Right ventricle myocardium inferior (tissue), 1 donor: ENCODE measurements at regions not wholly inside any gene's neighbourhood (a gene's known extent, or its start where the extent isn't known, plus 50 kb on each side); places are given as distances from the start of the nearest gene placed in this dataset.

ENCODE experiments used
- ATAC-seq: fragments of 200-7000 bp; cut with Tn5 transposase; one replicate; pipeline ENCODE4 v1.9.1; 2020; ENCODE audit warnings: mild to moderate bottlenecking, moderate library complexity
- DNase-seq: peaks from one replicate; pipeline ENCODE4 v3.0.0; 2021; ENCODE audit errors: missing footprints
- intact Hi-C: fragments of 100-400 bp; cut with DNase I; formaldehyde crosslinking; loops from one replicate; pipeline ENCODE4 v1.11.0; 2022
- donor health status: DM: no; HTN: yes; CAD: no; lungs with severe emphysema.

DNA sequence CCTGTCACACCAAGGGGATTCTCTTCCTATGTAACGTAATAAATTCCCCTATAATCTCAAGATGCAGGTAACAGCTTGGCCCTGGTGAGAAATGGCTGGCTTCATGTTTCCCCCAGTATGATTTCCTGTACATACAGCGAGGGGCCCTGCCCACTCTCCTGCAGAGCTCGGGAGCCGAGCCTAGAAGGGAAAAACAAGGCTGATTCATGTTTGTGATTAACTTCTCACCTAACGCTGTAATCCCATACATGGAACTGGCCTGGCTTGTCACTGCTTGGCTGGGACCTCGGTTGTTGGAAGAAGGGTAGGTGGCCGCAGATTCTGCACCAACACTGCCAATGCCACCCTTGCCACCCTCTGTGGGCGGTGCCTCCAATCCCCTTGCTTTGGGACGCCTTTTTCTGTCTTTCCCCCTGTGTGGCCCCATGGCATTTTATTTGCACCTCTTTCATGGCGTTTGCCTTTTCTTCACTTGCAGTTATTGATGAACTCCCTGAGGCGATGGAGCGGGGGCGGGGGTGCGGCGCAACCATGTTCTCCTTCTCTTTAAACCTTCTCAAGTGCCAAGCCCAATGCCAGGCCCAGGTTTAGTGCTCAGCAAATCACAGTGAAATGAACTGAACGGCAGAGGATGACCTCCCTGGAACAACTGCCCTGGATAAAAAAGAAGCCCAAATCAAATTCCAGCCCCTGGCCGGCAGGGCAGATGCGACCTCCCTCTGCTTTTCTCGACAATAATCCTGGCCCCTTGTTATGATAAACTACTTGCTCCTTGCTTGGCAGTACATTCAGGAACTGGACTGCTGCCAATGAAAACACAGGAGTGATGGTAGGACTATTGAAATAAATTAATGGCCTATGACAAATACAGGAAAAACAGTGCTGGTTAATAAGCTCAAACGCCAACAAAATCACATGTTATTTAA is 108.1 kb downstream of the TMEM174 start:
- no peak for DNase-seq
- no peak for ATAC-seq
- intact Hi-C loops = no loop called here

- DNase-seq (no peak), ATAC-seq (no peak)
- intact Hi-C loops = no loop called here
Measured at GRCh38 chr5:73280386-73280785, 107.4 kb downstream of the TMEM174 start.

DNA sequence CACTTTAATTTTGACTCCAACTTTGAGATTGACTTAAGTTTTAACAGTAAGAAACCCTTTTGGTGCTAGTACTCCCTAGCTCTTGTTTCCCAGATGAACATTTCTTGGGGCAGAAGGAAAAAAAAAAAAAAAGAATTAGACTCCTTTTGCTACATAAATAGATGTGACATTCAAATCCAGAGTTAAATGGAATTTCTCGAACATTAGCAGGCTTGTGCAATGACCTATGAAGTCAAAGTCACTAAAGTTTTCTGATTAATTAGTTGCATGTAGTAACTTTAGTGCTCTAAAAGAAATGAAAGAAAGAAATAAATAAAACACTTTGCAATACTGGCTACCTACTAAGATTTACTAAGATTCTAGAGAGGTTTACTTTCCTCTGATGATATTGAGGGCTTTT is 106.8 kb downstream of the TMEM174 start:
- intact Hi-C loops = no loop called here
- DNase-seq (no peak), ATAC-seq (no peak)

DNA sequence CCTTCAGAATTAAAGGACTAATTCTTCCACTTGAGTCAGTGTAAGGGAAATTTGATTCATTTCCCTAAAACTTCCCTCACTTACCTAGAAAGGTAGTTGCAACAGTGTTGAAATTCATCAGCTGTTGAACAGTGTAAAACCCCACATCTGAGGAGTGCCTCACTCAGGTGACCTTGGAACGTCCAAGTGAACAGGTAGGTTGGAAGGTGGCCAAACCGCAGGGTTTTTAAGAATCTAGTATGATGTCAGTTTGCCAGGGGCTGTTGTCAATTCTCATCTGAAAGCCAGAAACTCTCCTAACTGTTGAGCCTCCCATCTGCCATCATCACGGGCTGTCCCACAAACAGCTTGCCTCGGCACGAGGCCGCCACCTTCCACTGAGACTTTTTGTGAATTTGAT is 105.7 kb downstream of the TMEM174 start:
- intact Hi-C loops = no loop called here
- DNase-seq (no peak), ATAC-seq (no peak)

GRCh38 chr5:73274881-73275663 is 102.1 kb downstream of the TMEM174 start:
- peak; percentile 62 for ATAC-seq

GRCh38 chr5:73274121-73274520 is 101.1 kb downstream of the TMEM174 start:
- no peak for ATAC-seq
- intact Hi-C loops = no loop called here
- no peak for DNase-seq

More at GRCh38 chr5:73274881-73275663, 102.1 kb downstream of the TMEM174 start:
- intact Hi-C loops = no loop called here
- DNase-seq = peak; percentile 71

GRCh38 chr5:73273379-73274050 is 100.5 kb downstream of the TMEM174 start:
- no peak for ATAC-seq
- intact Hi-C loops = no loop called here

GRCh38 chr5:73272351-73272750 is 99.4 kb downstream of the TMEM174 start:
- ATAC-seq (no peak), DNase-seq (no peak)
- intact Hi-C loops = no loop called here

More at GRCh38 chr5:73273379-73274050, 100.5 kb downstream of the TMEM174 start:
- DNase-seq = no peak

DNA sequence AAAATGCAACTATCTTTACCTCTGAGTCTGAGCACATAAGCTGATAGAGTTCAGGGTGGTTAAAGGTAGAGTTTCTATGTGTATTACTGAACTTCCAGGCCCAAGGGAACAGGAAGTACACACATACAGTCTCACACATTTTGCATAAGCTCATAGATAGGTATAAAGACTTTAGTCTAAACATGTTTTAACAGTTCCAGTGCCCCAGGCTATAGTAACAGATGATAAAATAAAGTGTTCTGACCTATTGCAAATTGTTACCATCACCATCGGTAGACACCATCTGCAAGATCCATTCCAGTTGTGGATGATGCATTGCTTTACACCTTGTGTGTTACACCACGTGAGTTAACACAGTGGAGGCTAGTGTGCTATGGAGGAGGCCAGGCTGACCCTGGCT is 95.8 kb downstream of the TMEM174 start:
- no peak for DNase-seq
- ATAC-seq = no peak
- intact Hi-C loops = no loop called here

DNA sequence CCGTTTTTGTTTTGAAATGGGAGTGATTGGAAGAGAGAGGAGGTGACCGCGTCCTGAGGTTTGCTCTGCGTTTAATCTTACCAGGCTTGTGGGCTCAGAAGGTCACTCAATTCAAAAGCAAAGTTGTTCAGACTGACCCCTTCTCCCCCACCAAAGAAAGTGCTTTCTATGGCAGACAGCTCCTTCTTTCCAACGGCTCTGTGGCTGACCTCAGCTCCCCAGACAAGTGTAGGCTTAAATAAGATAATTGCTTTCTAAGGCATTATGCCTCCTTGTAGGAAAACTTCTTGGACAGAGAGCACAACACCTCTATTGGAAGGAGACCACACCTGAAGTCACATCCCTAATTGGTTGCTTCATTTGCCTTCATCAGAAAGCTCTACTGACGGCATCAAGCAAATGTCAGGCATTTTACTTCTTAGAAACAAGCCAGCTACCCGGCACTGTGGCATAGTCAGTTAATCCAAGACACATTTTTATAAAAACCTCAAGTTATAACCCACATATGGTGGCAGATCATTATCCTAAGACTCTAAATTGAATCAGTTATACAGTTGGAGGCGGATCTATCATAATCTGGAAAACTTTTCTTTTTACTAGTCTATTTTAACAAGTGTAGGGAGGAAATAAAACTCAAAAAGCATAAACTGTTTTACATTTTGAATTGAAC is 94.9 kb downstream of the TMEM174 start:
- DNase-seq = no peak
- ATAC-seq = no peak
- intact Hi-C loops = no loop called here

DNA sequence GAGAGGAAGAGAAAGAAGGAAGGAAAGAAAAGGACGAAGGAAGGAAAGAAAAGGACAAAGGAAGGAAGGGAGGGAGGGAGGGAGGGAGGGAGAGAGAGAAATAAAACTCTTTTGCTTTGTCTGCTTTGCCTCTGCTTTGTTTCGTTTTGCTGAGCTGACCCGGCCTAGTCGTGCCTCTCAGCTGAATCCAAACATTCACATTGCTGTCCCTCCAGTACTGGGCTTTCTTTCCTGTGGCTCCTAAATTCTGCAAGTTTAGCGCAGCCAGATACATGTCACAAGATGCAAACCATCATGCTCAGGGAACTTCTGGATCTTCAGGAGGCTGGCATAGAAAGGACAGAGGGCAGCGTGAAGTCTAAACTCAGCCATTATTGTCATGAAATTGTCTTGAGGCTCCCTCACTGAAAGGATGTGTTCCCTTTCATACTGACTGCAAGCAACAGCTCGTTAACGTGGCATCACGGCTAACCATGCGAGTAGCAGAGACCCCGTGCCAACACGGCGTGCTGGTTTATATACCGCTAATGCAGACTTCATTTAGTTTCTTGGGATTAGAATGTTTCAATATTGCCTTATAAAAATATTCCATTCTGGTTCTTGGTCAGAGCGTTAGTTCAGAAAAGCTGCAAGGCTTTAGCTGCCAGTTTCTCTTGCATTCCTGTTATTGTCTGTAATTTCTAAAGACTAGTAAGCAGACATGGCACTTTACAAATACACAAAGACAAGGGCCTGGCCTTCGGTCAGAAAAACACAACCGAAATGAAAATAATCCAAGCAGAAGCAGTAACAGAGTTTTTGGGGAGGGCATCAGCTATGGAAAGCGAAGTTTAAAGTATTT is 94.2 kb downstream of the TMEM174 start:
- DNase-seq (no peak), ATAC-seq (no peak)
- intact Hi-C loops = no loop called here

DNA sequence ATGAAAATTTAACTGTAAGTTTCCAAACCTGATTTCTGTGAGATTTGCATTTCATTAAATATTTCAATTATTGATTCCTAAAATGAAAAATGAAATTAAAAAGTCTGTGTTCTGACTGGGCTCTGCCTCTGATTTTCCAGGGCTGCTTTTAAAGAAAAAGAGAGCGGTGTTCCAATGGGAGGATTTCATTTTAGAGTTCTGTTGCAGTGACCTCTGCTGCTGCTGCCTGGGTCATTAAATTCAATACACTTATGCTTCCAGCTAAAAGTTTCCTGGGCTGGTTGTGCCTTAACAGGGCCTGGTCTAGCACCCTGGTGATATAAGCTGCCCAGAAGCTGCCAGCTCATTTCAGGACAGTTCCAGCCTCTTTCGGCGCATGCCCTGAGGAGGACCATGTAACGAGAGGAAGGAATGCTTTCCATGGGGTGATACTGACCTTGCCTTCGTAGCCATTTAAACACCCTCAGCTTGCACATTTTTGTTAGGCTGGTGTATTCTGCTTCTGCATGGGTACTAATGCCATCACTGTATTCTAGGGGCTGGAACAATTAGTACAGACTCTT is 93.3 kb downstream of the TMEM174 start:
- intact Hi-C loops = no loop called here

GRCh38 chr5:73265641-73266040 is 92.6 kb downstream of the TMEM174 start:
- intact Hi-C loops = no loop called here
- no peak for ATAC-seq

More for the DNA sequence above, 93.3 kb downstream of the TMEM174 start:
- DNase-seq = no peak
- no peak for ATAC-seq

DNA sequence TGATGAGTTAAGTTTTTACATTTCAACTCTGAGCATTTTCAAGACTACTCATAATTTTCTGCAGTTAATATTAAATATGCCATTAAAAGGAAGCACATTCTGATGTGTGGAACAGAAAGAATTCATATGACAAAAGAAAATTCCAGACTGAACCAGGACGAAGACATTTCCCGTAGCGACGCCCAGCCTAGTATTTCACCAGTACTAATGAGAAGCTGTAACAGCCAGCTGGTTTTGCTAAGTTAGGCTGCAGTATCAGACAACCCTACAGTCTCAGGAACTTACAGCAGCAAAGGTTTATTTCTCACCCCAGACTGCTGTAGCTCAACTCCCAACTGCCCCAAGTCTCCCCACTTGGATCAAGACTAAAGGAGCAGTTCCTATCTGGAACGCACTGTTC is 91.6 kb downstream of the TMEM174 start:
- ATAC-seq = no peak

More at GRCh38 chr5:73265641-73266040, 92.6 kb downstream of the TMEM174 start:
- DNase-seq = no peak

GRCh38 chr5:73263001-73263710 is 90.2 kb downstream of the TMEM174 start:
- intact Hi-C loops = no loop called here
- DNase-seq (no peak), ATAC-seq (no peak)

More for the DNA sequence above, 91.6 kb downstream of the TMEM174 start:
- intact Hi-C loops = no loop called here
- no peak for DNase-seq

GRCh38 chr5:73256862-73257261 is 83.9 kb downstream of the TMEM174 start:
- no peak for ATAC-seq
- intact Hi-C loops = no loop called here
- DNase-seq = no peak

DNA sequence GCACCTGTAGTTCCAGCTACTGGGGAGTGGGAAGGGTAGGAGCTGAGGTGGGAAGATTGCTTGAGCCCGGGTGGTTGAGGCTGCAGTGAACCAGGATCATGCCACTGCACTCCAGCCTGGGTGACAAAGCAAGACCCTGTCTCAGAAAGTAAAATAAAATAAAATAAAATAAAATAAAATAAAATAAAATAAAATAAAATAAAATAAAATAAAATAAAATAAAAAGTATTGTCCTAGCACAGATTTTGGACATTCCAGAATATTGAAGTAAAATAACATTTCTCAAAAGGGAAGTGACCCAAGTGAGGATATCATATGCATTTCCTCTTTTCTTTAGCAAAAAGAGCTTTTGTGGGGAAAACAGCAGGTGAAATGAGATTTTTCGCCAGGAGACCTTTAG is 83.5 kb downstream of the TMEM174 start:
- intact Hi-C loops = no loop called here
- DNase-seq (no peak), ATAC-seq (no peak)
